Endothelial cell of umbilical vein (primary cell): ENCODE measurements at regions not wholly inside any gene's neighbourhood (a gene's known extent, or its start where the extent isn't known, plus 50 kb on each side); places are given as distances from the start of the nearest gene placed in this dataset.
"Not testable (repeated sequence)": the region's sequence is repeated elsewhere in the genome, so short reads cannot be mapped to it uniquely, and the experiment has no call there.

ENCODE experiments used
- BruUV-seq: library from RNA; stranded (reverse); fragments of 400-500 nt; replicated peaks from 2 replicates; lab custom pipeline; 2021; lab: Mats Ljungman, UMichigan
- CTCF ChIA-PET: fragments of 300-600, 350-600 bp; sonication (Branson Sonifier 250); formaldehyde crosslinking; loops from one replicate; lab custom pipeline; 2021; ENCODE audit warnings: antibody characterized with exemption, inconsistent platforms; lab: Charles Lee
- POLR2A ChIA-PET: fragments of 300-600, 350-600 bp; sonication (Branson Sonifier 250); formaldehyde crosslinking; loops from one replicate; lab custom pipeline; 2021; ENCODE audit warnings: antibody characterized with exemption, inconsistent platforms; lab: Charles Lee
- DNase-seq: peaks from one replicate; pipeline ENCODE4 v3.0.0-alpha.2; 2011; ENCODE audit warnings: low read depth, low spot score
- FAIRE-seq: peaks from 2 replicates; lab custom pipeline; 2011; peaks lifted over from hg19 to GRCh38; lab: Jason Lieb, UNC
- H2AFZ ChIP-seq: 2 replicates; pipeline ENCODE4 v1.6.0; 2012; ENCODE audit warnings: low read depth, low read length, control low read depth, inconsistent platforms
- H3K27ac ChIP-seq: 2 replicates; pipeline ENCODE4 v1.5.1; 2011; ENCODE audit warnings: low read depth, mild to moderate bottlenecking, control low read depth, low read length, moderate library complexity; ENCODE audit not compliant: insufficient read depth
- H3K27me3 ChIP-seq, 2 experiments: 2 replicates each; pipeline versions ENCODE4 v1.6.0 to v1.6.1; 2011; ENCODE audit warnings: low read length in 2 of 2, mixed read lengths in 1 of 2; ENCODE audit not compliant: control insufficient read depth in 2 of 2, insufficient read depth in 2 of 2
- H3K36me3 ChIP-seq, 2 experiments: 2 replicates in 1 of 2; 3 replicates in 1 of 2; pipeline ENCODE4 v1.5.1; 2011; ENCODE audit warnings: low read length in 2 of 2, mild to moderate bottlenecking in 1 of 2, moderate library complexity in 1 of 2; ENCODE audit not compliant: control insufficient read depth in 2 of 2, insufficient read depth in 2 of 2; ENCODE audit errors: extremely low read depth in 1 of 2
- H3K4me1 ChIP-seq: 3 replicates; pipeline ENCODE4 v1.5.1; 2011; ENCODE audit warnings: mild to moderate bottlenecking, low read length; ENCODE audit not compliant: control insufficient read depth, insufficient read depth; ENCODE audit errors: extremely low read depth
- H3K4me2 ChIP-seq: 2 replicates; pipeline ENCODE4 v1.6.1; 2011; ENCODE audit warnings: low read length, control low read depth, mixed read lengths; ENCODE audit not compliant: insufficient read depth
- H3K4me3 ChIP-seq, 3 experiments: fragments of 200-600 bp in 1 of 3; sonication (generic), shearing (Covaris generic) in 1 of 3; replicated peaks in 1 of 3; 2 replicates each; pipeline ENCODE4 v1.5.1; 2011 to 2016; ENCODE audit warnings: control low read depth in 3 of 3, low read length in 3 of 3, mild to moderate bottlenecking in 2 of 3, inconsistent platforms in 1 of 3, low read depth in 1 of 3, moderate library complexity in 1 of 3; ENCODE audit not compliant: insufficient read depth in 1 of 3
- H3K79me2 ChIP-seq: 2 replicates; pipeline ENCODE4 v1.6.0; 2012; ENCODE audit warnings: low read length, inconsistent platforms; ENCODE audit not compliant: control insufficient read depth, insufficient read depth
- H3K9ac ChIP-seq: replicated peaks from 2 replicates; pipeline ENCODE3; 2011; ENCODE audit warnings: low read length, control low read depth; ENCODE audit not compliant: insufficient read depth; ENCODE audit errors: extremely low read depth
- H3K9me1 ChIP-seq: replicated peaks from 3 replicates; pipeline ENCODE4 v1.6.0; 2011; ENCODE audit warnings: mild to moderate bottlenecking, low read length; ENCODE audit not compliant: control insufficient read depth, insufficient read depth; ENCODE audit errors: extremely low read depth
- H3K9me3 ChIP-seq: replicated peaks from 2 replicates; pipeline ENCODE4 v1.5.1; 2012; ENCODE audit warnings: low read length, inconsistent platforms; ENCODE audit not compliant: control insufficient read depth, insufficient read depth
- H4K20me1 ChIP-seq: replicated peaks from 2 replicates; pipeline ENCODE3; 2011; ENCODE audit warnings: mild to moderate bottlenecking, low read length; ENCODE audit not compliant: control insufficient read depth, insufficient read depth; ENCODE audit errors: extremely low read depth
- EZH2 ChIP-seq: IDR thresholded peaks from 2 replicates; pipeline ENCODE4 v1.6.1; 2012; ENCODE audit warnings: borderline replicate concordance, low read depth, mild to moderate bottlenecking, moderate library complexity, low read length, inconsistent platforms; ENCODE audit not compliant: severe bottlenecking
- FOS ChIP-seq: IDR thresholded peaks from 2 replicates; pipeline ENCODE4 v1.6.1; 2011; ENCODE audit warnings: mild to moderate bottlenecking, low read length, moderate library complexity, borderline replicate concordance; ENCODE audit not compliant: insufficient read depth
- GATA2 ChIP-seq: IDR thresholded peaks from 2 replicates; pipeline ENCODE4 v1.7.0; 2011; ENCODE audit warnings: low read depth, mild to moderate bottlenecking, moderate library complexity, mixed read lengths, low read length; ENCODE audit not compliant: insufficient read length, insufficient read depth
- MYC ChIP-seq: IDR thresholded peaks from one replicate; pipeline ENCODE4 v1.6.1; 2011; ENCODE audit warnings: mild to moderate bottlenecking, low read depth, low read length
- POLR2A ChIP-seq: IDR thresholded peaks from 2 replicates; pipeline ENCODE4 v1.6.1; 2012; ENCODE audit warnings: low read depth, mild to moderate bottlenecking, control low read depth, low read length
- POLR2AphosphoS5 ChIP-seq: IDR thresholded peaks from 2 replicates; pipeline ENCODE4 v1.6.1; 2012; ENCODE audit warnings: low read depth, mild to moderate bottlenecking, control low read depth, low read length, moderate library complexity; ENCODE audit not compliant: insufficient read depth
- dilution Hi-C: fragments of 300-500 bp; cut with MboI; formaldehyde crosslinking; loops from one replicate; pipeline ENCODE4 v1.15.0; 2019; ENCODE audit warnings: low sequenced_read_pairs; ENCODE audit not compliant: extremely low pct_ligation_motif_present
- intact Hi-C: fragments of 100-400 bp; cut with micrococcal nuclease; formaldehyde crosslinking; loops from one replicate; pipeline ENCODE4 v1.10.0; 2022
- TF ChIP-seq, protein P1 (sequence below), 2 donors: IDR thresholded peaks; 1 replicate in 1 of 2; 2 replicates in 1 of 2; pipeline ENCODE4 v1.5.1; 2011; ENCODE audit warnings: low read length in 2 of 2, mild to moderate bottlenecking in 2 of 2, moderate library complexity in 2 of 2, control low read depth in 1 of 2, inconsistent platforms in 1 of 2, low read depth in 1 of 2; ENCODE audit not compliant: insufficient read depth in 1 of 2; ENCODE audit errors: extremely low read depth in 1 of 2

DNA sequence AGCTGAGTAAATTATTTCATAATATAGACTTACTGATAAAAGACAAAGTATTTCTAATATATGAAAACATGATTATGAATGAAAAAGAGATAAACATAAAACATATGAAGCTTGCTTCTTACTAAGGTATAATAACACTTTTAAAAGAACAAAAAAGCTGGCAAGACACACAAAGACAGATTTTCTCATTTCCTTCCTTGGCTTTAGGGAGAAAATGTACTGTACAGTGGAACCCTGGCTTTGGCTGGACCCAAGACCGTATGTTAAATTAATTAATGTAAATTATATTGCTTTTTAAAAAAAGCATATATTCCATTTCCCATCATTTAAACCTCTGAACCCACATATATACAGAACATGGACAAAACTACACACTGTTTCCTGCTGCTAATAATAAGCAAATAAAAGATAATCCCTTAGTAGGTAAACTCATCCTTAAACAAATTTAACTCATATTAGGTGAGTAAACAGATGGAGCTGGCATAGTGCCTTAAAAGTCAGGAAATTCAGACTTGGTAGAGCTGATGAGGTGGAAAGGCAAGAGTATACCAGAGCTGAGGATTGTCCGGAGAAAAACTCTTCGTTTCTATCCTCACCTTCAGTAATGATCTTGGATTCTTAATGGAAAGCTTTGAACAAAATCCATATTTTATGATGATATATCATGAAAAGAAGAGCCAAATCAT is 1016.4 kb upstream of the KCND2 start:
- CTCF ChIA-PET = no interaction called here
- POLR2A ChIA-PET = no interaction called here
- no TSS peak for BruUV-seq

DNA sequence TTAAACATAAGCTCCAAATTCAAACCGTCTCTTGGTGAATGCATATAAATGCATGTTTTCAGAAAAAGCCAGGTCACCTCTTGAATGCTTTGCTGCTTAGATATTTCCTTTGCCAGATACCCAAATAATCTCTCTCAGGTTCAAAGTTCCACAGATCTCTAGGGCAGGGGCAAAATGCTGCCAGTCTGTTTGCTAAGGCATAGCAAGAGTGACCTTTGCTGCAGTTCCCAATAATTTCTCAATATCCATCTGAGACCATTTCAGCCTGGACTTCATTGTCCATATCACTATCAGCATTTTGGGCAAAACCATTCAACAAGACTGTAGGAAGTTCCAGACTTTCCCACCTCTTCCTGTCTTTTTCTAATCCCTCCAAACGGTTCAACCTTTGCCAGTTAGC is 1006.2 kb upstream of the KCND2 start:
- CTCF ChIA-PET, DNase-seq, H4K20me1 ChIP-seq, H3K4me1 ChIP-seq, intact Hi-C loops, H3K9me1 ChIP-seq, H3K79me2 ChIP-seq, H3K9me3 ChIP-seq, FAIRE-seq, BruUV-seq, H3K27ac ChIP-seq, dilution Hi-C loops, POLR2A ChIA-PET, H3K4me3 ChIP-seq, H2AFZ ChIP-seq, H3K9ac ChIP-seq, H3K4me2 ChIP-seq, H3K27me3 ChIP-seq, H3K36me3 ChIP-seq: not testable (repeated sequence)

More for the DNA sequence above, 1016.4 kb upstream of the KCND2 start:
- no peak for DNase-seq
- Histone ChIP-seq H4K20me1 (no peaks in the 10 kb centered on the region), H3K27me3 (no peaks in the 10 kb centered on the region), H3K79me2 (no peaks in the 10 kb centered on the region), H3K9me1 (no peaks in the 10 kb centered on the region), H3K9ac (no peak overlapping the region), H3K4me1 (no peaks in the 10 kb centered on the region), H3K4me2 (no peak overlapping the region), H2AFZ (no peak overlapping the region), H3K4me3 (no peak overlapping the region), H3K9me3 (no peaks in the 10 kb centered on the region), H3K36me3 (no peaks in the 10 kb centered on the region), H3K27ac (no peak overlapping the region)
- intact Hi-C loops (no loop called here), dilution Hi-C loops (no loop called here)
- FAIRE-seq = no peak
- TF ChIP-seq, protein P1, sequence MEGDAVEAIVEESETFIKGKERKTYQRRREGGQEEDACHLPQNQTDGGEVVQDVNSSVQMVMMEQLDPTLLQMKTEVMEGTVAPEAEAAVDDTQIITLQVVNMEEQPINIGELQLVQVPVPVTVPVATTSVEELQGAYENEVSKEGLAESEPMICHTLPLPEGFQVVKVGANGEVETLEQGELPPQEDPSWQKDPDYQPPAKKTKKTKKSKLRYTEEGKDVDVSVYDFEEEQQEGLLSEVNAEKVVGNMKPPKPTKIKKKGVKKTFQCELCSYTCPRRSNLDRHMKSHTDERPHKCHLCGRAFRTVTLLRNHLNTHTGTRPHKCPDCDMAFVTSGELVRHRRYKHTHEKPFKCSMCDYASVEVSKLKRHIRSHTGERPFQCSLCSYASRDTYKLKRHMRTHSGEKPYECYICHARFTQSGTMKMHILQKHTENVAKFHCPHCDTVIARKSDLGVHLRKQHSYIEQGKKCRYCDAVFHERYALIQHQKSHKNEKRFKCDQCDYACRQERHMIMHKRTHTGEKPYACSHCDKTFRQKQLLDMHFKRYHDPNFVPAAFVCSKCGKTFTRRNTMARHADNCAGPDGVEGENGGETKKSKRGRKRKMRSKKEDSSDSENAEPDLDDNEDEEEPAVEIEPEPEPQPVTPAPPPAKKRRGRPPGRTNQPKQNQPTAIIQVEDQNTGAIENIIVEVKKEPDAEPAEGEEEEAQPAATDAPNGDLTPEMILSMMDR (IDR thresholded peaks at IDR 0.05; ENCODE audit: extremely low read depth in 1 of 2, insufficient read depth in 1 of 2, low read depth in 1 of 2, low read length in 2 of 2) = no peak
- no peak for TF ChIP-seq POLR2AphosphoS5
- no peak for TF ChIP-seq GATA2
- TF ChIP-seq EZH2 = no peak
- TF ChIP-seq POLR2A = no peak
- no peak for TF ChIP-seq MYC
- no peak for TF ChIP-seq FOS
